ENCODE measurements at regions not wholly inside any gene's neighbourhood (a gene's known extent, or its start where the extent isn't known, plus 50 kb on each side); places are given as distances from the start of the nearest gene placed in this dataset.

GRCh38 chr2:209029249-209029648, 394.6 kb upstream of the MAP2 start:
- Histone ChIP-seq H2BK5ac (ENCODE audit: low read depth, low read length) (no peak overlapping the region), H3K56ac (replicated peaks; ENCODE audit: insufficient read length, low read depth, low read length) (no peak overlapping the region), H3K27me3 (replicated peaks in 1 of 4; ENCODE audit: control insufficient read depth in 3 of 4, extremely low read depth in 1 of 4, insufficient read depth in 3 of 4, low read length in 3 of 4) (no peaks in the 10 kb centered on the region), H2AK5ac (ENCODE audit: low read depth, low read length) (no peak overlapping the region), H3K79me2 (ENCODE audit: control insufficient read depth in 1 of 2, insufficient read depth in 2 of 2, low read length in 2 of 2) (no peaks in the 10 kb centered on the region), H2BK20ac (ENCODE audit: low read length) (no peak overlapping the region), H3K4me2 (ENCODE audit: insufficient read depth in 1 of 2, low read depth in 2 of 2, low read length in 2 of 2) (no peak overlapping the region), H3K9me3 (ENCODE audit: insufficient read depth in 2 of 2, low read depth in 1 of 2, low read length in 1 of 2) (no peaks in the 10 kb centered on the region), H3K9ac (replicated peaks in 1 of 4; ENCODE audit: extremely low read depth in 1 of 4, low read depth in 3 of 4, low read length in 3 of 4) (no peak overlapping the region), H3K4ac (replicated peaks; ENCODE audit: insufficient read length, low read depth, low read length) (no peak overlapping the region), H3K14ac (ENCODE audit: insufficient read length) (no peak overlapping the region), H3K23ac (ENCODE audit: insufficient read length) (no peak overlapping the region), H4K8ac (ENCODE audit: extremely low read depth, insufficient read depth, low read length) (no peak overlapping the region), H2BK15ac (ENCODE audit: low read length) (no peak overlapping the region), H2BK12ac (ENCODE audit: low read depth, low read length) (no peak overlapping the region), H3K4me3 (ENCODE audit: extremely low read depth in 1 of 4, insufficient read depth in 2 of 4, low read depth in 3 of 4, low read length in 4 of 4) (no peak overlapping the region), H3K79me1 (ENCODE audit: low read depth, low read length) (no peaks in the 10 kb centered on the region), H4K20me1 (replicated peaks in 1 of 2; ENCODE audit: control insufficient read depth in 1 of 2, insufficient read depth in 2 of 2, low read length in 2 of 2) (peaks cover 0 to 2% of the 10 kb centered on the region in 2 experiments), H3K27ac (ENCODE audit: low read depth, low read length) (no peak overlapping the region), H3K4me1 (replicated peaks in 1 of 4; ENCODE audit: control insufficient read depth in 3 of 4, insufficient read depth in 4 of 4, low read length in 3 of 4) (no peaks in the 10 kb centered on the region), H4K5ac (ENCODE audit: insufficient read length, low read depth, low read length) (no peak overlapping the region), H4K91ac (replicated peaks; ENCODE audit: insufficient read length, low read length) (no peak overlapping the region), H2BK120ac (replicated peaks; ENCODE audit: low read depth, low read length) (no peak overlapping the region), H3K23me2 (ENCODE audit: low read depth, low read length) (peaks cover 1% of the 10 kb centered on the region; the same call in 1 of the 2 replicates), H3K36me3 (ENCODE audit: control insufficient read depth in 2 of 4, insufficient read depth in 4 of 4, low read length in 3 of 4) (no peaks in the 10 kb centered on the region), H2AFZ (ENCODE audit: low read length) (no peak overlapping the region), H3K18ac (ENCODE audit: extremely low read depth, low read length) (no peak overlapping the region)
- CTCF ChIA-PET (ENCODE audit: partially characterized antibody) = no interaction called here
- POLR2A ChIA-PET (ENCODE audit: partially characterized antibody) = no interaction called here
- no peak for FAIRE-seq
- no peak for DNase-seq (ENCODE audit: low read depth in 1 of 2, low spot score in 2 of 2)
- 94% methylated on average over 1 of the region's 1 CpG; no CpG with 5 or more reads in 1 of the 2 experiments for WGBS, 2 experiments (ENCODE audit: extremely low coverage in 1 of 2, insufficient coverage in 1 of 2, insufficient read length in 1 of 2, insufficient replicate concordance in 2 of 2, low coverage in 1 of 2, low lambda C conversion rate in 2 of 2, missing lambda C conversion rate in 1 of 2)
- TF ChIP-seq CEBPB (IDR thresholded peaks at IDR 0.05; ENCODE audit: low read depth, low read length) (no peak), SIN3A (conservative IDR thresholded peaks at IDR 0.05 in 1 of 2, IDR thresholded peaks at IDR 0.05 in 1 of 2; ENCODE audit: low read depth in 1 of 2, low read length in 2 of 2) (no peak), RFX5 (IDR thresholded peaks at IDR 0.05; ENCODE audit: borderline replicate concordance, low read depth, low read length) (no peak), PHF8 (conservative IDR thresholded peaks at IDR 0.05; ENCODE audit: low read depth, low read length) (no peak), SIX5 (IDR thresholded peaks at IDR 0.05; ENCODE audit: low read depth, low read length) (no peak), SRF (IDR thresholded peaks at IDR 0.05; ENCODE audit: low read depth, low read length) (no peak)
